Inferior parietal cortex (tissue), 1 donor: ENCODE measurements at regions not wholly inside any gene's neighbourhood (a gene's known extent, or its start where the extent isn't known, plus 50 kb on each side); places are given as distances from the start of the nearest gene placed in this dataset.
"Not testable (repeated sequence)": the region's sequence is repeated elsewhere in the genome, so short reads cannot be mapped to it uniquely, and the experiment has no call there.

ENCODE experiments used
- DNase-seq: peaks from one replicate; pipeline ENCODE4 v3.0.0-alpha.2; 2016; ENCODE audit errors: extremely low spot score

DNA sequence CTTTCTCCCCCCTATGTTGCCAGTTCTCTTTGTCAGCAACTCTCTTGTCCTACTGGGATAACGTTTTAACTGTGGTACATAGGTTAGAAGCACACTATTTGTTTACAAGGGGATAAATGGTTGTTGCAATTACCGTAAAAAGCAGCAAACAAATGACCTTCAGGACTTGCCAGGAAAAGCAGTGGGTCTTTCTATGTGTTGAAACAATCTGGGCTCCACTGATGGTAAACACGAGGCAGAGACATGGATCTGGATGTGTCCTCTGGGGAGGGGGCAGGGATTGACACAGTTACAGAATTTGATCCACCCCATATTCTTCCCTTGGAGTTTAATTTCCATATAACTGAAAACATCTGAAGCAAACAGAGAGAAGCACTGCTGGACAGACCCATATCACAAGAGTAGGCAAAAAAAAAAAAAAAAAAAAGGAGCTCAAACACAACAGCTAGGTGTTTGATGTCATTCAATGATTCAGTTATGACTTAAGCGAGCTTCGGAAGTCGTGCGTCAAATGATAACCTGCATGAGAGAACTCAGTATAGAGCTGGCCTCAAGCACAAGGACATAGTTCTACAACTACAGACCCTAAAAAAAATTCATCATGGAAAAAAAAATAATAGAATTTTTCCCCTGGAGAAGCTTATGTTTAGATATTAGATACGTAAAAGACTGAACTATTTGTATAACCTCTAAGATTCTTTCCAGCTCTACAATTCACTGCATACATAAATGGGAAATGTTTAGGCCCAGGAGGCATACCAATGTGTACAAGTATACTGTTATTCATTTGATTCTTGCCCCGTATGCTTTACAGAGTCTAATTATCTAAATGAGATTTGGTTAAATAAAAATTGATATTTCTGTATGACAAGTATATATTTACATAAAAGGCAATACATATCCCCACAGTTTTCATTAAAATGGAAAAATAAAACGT, 127.7 kb downstream of the ALDH8A1 start:
- peak; percentile 18 for DNase-seq

GRCh38 chr6:134821397-134821796, 128.5 kb downstream of the ALDH8A1 start:
- no peak for DNase-seq

GRCh38 chr6:134819863-134820800, 129.8 kb downstream of the ALDH8A1 start:
- no peak for DNase-seq

GRCh38 chr6:134819236-134819635, 130.7 kb downstream of the ALDH8A1 start:
- no peak for DNase-seq

GRCh38 chr6:134817448-134817847, 132.5 kb downstream of the ALDH8A1 start:
- no peak for DNase-seq

- DNase-seq = no peak
These were observed 133.1 kb downstream of the ALDH8A1 start for GRCh38 chr6:134816780-134817179.

GRCh38 chr6:134816300-134816699, 133.6 kb downstream of the ALDH8A1 start:
- DNase-seq = no peak

- DNase-seq = no peak
These were observed 135.7 kb downstream of the ALDH8A1 start for GRCh38 chr6:134814076-134814695.

DNA sequence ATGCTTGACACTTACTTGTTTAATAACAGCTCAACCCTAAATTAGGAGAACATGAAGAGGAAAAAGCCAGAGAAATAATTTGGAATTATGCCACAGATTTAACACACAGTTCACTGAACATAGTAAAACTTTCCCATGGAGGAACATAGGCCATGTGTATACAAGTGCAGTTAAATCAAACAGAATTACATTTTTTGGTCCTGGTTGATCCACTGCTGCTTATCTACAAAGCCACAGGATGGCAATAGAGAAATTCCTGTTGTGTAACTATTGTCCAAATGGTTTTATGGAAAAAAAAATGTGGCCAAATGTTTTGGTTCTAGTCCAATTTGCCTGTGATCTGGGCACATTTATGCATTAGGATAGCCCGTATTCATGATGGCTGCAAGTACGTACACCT, 136.8 kb downstream of the ALDH8A1 start:
- DNase-seq = no peak

- no peak for DNase-seq
These were observed 139.5 kb downstream of the ALDH8A1 start for GRCh38 chr6:134810402-134810801.

- DNase-seq = no peak
These were observed 140.8 kb downstream of the ALDH8A1 start for GRCh38 chr6:134809130-134809529.

GRCh38 chr6:134806180-134806798, 143.6 kb downstream of the ALDH8A1 start:
- DNase-seq = no peak

DNA sequence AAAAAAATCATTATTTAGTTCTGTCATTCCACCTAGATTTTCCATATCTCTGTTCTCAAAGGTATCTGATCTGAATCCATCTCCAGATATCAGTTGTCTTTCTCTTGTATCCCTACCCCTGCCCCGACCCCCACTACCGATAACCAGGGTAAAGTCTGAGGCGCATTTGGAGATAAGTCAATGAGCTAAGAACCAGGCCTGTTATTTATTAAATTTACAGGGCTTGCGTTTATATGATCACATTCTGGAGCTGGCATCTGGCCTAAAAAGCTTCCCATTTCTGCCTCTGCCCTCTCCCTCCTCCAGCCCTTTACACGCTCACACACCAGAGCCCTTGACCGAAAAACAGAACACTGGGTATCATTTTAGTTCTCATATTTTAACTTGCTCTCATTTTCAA, 144.7 kb downstream of the ALDH8A1 start:
- no peak for DNase-seq

DNA sequence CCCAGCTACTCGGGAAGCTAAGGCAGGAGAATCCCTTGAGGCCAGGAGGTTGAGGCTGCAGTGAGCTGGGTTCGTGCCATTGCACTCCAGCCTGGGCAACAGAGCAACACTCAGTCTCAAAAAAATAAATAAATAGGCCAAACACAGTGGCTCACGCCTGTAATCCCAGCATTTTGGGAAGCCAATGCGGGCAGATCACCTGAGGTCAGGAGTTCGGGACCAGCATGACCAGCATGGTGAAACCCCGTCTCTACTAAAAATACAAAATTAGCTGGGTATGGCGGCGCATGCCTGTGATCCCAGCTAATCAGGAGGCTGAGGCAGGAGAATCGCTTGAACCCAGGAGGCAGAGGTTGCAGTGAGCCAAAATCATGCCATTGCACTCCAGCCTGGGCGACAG, 145.6 kb downstream of the ALDH8A1 start:
- DNase-seq = not testable (repeated sequence)

- no peak for DNase-seq
These were observed 147.4 kb downstream of the ALDH8A1 start for GRCh38 chr6:134802426-134803058.

DNA sequence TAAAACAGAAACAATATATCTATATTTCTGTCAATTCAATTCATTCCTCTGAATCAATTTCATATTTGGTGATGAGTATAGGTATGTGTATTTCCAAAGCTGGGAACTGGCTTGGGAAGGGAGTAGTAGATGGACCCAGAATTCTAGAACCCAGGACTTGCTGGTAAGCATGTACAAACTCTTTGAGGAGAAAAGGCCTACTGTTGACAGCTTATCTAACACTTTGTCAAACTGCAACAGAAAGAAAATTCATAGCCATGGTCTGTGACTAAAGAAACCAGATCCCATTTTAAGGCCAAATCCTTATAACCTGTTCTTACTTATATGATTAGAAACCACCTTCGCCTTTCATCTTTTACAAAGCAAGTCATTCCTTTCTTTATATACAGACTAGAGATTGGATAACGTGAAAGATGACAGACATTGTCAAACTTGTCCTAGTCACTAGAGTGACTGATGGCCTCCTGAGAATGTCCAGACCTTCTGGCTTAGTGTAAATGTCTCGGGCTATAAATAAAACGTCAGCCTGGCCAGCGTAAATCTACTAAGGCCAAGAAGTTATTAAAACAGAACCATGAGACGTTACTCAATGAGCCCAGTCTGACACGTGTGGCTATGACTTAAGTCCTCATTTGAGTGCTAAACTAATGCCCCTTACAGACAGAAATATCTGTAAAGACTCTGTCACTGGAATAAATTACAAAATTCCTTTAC, 152.3 kb downstream of the ALDH8A1 start:
- DNase-seq = no peak

DNA sequence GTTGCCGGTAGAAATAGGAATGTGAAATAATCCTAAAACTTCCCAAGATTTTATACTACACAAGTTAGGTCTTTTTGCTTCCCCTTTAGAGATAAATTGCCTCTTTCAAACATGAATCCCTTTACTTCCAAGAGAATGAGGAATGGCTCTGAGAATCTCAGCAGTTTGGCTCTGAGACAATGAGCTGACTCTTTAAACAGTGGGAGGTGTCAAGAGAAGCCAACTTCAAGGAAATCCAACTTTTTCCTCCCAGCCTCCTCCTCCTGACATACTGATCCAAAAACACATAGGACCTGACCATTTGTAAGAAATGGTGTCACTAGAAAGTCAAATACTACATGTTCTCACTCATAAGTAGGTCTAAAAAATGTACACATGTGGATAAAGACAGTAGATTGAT, 154.2 kb downstream of the ALDH8A1 start:
- peak; percentile 29 for DNase-seq

DNA sequence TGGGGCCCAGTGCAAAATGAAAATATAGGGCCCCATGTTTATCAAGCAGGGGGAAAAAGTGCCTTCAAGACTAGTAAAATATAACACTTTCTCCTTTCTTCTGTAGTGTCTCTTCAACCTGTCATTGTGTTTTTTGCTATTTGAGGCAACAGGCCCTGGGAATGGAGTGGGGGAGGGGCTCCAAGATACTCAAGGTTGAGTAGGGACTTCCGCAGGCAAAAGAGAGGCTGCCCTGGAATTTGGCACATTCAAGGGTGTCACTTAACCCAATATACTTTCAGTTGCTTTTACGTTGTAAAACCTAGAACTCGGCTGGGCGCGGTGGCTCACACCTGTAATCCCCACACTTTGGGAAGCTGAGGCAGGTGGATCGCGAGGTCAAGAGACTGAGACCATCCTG, 154.9 kb downstream of the ALDH8A1 start:
- DNase-seq = no peak

DNA sequence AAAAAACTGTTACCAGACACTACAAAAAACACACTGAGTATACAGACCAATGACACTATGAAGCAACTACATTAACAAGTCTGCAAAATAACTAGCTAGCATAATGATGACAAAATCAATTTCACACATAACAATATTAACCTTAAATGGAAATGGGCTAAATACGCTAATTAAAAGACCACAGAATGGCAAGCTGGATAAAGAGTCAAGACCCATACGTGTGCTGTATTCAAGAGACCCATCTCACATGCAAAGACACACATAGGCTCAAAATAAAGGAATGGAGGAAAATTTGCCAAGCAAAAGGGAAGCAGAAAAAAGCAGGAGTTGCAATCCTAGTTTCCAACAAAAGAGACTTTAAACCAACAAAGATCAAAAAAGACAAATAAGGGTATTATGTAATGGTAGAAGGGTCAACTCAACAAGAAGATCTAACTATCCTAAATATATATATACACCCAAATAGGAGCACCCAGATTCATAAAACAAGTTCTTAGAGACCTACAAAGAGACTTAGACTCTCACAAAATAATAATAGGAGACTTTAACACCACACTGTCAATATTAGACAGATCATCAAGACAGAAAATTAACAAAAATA, 158.6 kb downstream of the ALDH8A1 start:
- DNase-seq = not testable (repeated sequence)

- no peak for DNase-seq
These were observed 162.5 kb downstream of the ALDH8A1 start for GRCh38 chr6:134787261-134787877.
